Kidney epithelial cell (primary cell): ENCODE measurements at regions not wholly inside any gene's neighbourhood (a gene's known extent, or its start where the extent isn't known, plus 50 kb on each side); places are given as distances from the start of the nearest gene placed in this dataset.

Source experiments
- DNase-seq: peaks from one replicate; pipeline ENCODE4 v3.0.0-alpha.2; 2010; ENCODE audit warnings: low read depth
- H3K27me3 ChIP-seq: 2 replicates; pipeline ENCODE4 v1.6.0; 2011; ENCODE audit warnings: low read length; ENCODE audit not compliant: control insufficient read depth, insufficient read depth
- H3K36me3 ChIP-seq: 2 replicates; pipeline ENCODE4 v1.5.1; 2011; ENCODE audit warnings: low read length; ENCODE audit not compliant: control insufficient read depth, insufficient read depth
- H3K4me3 ChIP-seq: 2 replicates; pipeline ENCODE4 v1.5.1; 2011; ENCODE audit warnings: low read depth, mild to moderate bottlenecking, control low read depth, low read length
- TF ChIP-seq, protein P1 (sequence below): IDR thresholded peaks from 2 replicates; pipeline ENCODE4 v1.5.1; 2011; ENCODE audit warnings: mild to moderate bottlenecking, moderate library complexity, low read length, control low read depth, inconsistent platforms; ENCODE audit not compliant: insufficient read depth, poor library complexity, severe bottlenecking

DNA sequence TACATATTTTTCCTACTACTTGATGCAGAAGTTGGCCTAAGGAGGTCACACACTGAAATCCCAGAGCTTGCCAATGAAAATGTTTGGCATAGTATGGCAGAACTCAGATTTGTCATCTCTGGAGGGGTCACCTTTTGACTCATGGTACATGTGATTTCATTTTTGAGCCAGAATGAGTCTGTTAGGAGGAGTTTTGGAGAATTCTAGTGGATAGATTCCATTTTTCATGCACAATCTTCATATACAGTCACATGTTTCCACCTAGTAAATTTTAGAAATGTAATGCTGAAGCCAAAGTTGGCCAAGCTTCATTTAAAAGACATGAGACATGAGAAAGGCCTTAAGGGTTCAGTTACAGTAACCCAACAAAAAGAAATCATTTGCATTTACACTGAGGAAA, 97.8 kb upstream of the IGSF10 start:
- Histone ChIP-seq H3K36me3 (no peaks in the 10 kb centered on the region), H3K4me3 (no peak overlapping the region), H3K27me3 (no peaks in the 10 kb centered on the region)
- TF ChIP-seq, protein P1, sequence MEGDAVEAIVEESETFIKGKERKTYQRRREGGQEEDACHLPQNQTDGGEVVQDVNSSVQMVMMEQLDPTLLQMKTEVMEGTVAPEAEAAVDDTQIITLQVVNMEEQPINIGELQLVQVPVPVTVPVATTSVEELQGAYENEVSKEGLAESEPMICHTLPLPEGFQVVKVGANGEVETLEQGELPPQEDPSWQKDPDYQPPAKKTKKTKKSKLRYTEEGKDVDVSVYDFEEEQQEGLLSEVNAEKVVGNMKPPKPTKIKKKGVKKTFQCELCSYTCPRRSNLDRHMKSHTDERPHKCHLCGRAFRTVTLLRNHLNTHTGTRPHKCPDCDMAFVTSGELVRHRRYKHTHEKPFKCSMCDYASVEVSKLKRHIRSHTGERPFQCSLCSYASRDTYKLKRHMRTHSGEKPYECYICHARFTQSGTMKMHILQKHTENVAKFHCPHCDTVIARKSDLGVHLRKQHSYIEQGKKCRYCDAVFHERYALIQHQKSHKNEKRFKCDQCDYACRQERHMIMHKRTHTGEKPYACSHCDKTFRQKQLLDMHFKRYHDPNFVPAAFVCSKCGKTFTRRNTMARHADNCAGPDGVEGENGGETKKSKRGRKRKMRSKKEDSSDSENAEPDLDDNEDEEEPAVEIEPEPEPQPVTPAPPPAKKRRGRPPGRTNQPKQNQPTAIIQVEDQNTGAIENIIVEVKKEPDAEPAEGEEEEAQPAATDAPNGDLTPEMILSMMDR: no peak
- no peak for DNase-seq

DNA sequence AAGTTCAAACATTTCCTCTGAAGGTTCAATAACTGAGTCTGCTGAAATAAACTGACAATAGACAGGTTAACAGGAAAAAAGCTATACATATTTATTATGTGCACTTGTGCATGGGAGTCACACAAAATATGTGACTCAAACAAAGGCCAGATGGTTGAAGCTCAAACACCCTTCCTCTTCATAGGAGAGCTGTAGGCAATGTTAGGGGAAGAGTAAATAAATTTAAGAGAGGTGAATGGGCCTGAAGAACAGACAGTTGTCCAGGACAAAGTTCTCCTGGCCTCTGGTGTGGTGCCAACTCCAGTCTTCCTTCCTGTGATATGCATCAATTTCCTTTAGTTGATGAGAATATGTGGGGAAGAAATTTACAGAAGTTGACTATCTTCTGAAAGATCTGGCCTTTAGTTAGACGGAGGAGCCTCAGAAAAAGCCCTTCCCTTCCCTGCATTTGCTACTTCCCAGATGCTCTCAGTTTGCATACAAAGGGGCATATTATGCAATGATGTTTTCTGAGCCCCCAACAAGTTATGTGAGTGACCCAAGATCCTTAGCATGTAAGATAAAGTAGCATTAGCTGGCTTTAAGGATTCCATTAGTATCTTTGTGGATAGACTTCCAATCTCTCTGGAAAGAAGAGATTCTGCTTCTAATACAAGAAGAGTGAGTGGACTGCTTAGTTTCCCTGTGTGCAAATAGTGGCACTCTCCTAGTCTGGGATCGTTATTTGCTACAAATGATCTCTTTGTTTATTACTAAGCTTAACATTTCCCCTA, 96.4 kb upstream of the IGSF10 start:
- TF ChIP-seq, protein P1: no peak
- Histone ChIP-seq H3K36me3 (no peaks in the 10 kb centered on the region), H3K27me3 (no peaks in the 10 kb centered on the region), H3K4me3 (no peak overlapping the region)
- DNase-seq: no peak

DNA sequence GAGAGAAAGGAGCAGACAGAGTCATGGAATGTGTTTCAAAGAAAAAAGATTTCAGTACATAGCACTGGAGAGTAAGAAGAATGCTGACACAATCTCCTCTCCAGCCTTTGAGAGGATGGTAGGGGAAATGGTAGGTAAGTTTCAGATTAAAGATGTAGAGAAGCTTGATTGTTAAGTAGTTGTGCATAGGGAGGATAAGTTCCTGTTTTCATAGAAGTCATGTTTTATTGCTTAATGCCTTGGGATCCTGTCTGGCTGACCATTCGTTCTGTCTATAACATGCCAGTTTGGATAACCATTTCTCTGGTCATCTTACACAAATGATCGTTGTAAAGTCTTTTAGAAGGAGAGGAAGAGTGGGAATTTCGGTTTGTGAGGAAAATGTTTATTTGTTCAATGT, 95.7 kb upstream of the IGSF10 start:
- TF ChIP-seq, protein P1: no peak
- Histone ChIP-seq H3K27me3 (no peaks in the 10 kb centered on the region), H3K36me3 (no peaks in the 10 kb centered on the region), H3K4me3 (no peak overlapping the region)
- no peak for DNase-seq

DNA sequence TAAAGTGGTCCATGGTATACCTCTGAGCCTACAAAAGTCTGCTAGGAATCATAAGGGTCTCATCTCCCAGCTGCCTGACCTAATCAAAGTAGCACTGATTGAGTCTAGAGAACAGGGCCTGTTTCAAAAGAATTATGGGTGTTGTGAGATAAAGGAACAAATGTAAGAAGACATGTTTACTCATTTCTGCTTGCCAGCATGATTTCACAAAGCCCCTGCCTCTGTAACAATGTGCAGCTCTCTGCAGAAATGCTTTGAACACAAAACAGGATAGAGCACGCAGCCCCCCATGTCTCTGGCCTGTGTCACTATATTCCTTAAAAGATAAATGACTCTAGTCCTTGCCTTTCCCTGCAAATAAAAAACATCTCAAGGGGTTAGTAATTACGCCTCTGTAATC, 94.7 kb upstream of the IGSF10 start:
- no peak for DNase-seq
- no peaks in the 10 kb centered on the region for H3K27me3 ChIP-seq
- no peak overlapping the region for H3K4me3 ChIP-seq
- TF ChIP-seq, protein P1: no peak
- H3K36me3 ChIP-seq: no peaks in the 10 kb centered on the region

DNA sequence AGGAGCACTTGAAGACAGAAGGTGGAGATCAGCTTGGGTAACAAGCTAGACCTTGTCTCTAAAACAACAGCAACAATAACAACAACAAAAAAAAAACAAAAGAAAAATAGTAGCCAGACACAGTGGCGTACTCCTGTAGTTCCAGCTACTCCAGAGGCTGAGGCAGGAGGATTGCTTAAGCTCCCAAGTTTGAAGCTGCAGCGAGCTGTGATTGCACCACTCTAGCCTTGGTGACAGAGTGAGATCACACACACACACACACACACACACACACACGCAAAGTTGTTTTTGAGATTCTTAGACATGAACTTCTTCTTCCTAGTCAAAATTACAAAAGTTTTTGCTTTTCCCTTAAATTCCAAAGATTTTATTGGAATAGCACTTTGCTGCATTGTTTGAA, 93.0 kb upstream of the IGSF10 start:
- H3K27me3 ChIP-seq: no peaks in the 10 kb centered on the region
- H3K36me3 ChIP-seq: no peaks in the 10 kb centered on the region
- no peak overlapping the region for H3K4me3 ChIP-seq
- TF ChIP-seq, protein P1: no peak
- no peak for DNase-seq

DNA sequence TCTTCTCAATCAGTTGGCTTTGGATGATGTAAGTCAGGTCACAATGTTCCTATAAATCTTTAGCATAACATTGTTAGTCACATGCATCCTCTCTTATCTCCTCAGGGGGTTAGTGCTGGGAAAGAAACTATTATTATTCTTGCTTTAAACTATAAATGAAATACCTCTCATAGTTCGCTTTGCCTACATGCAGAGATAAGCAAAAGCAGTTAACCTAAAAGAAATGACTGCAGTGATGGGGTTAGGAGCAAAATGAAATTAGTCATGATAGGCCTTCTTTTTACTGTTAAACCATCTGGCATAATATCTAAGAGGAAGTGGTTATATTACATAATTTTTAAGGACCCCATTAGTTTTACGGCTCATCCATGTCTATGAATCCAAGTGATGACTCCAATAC, 91.7 kb upstream of the IGSF10 start:
- Histone ChIP-seq H3K4me3 (no peak overlapping the region), H3K27me3 (no peaks in the 10 kb centered on the region), H3K36me3 (no peaks in the 10 kb centered on the region)
- TF ChIP-seq, protein P1: no peak
- DNase-seq: no peak
